ENCODE measurements at regions not wholly inside any gene's neighbourhood (a gene's known extent, or its start where the extent isn't known, plus 50 kb on each side); places are given as distances from the start of the nearest gene placed in this dataset.

- Histone ChIP-seq H3K4me3 (ENCODE audit: insufficient read depth, low read length, poor library complexity, severe bottlenecking) (no peak overlapping the region), H2AFZ (ENCODE audit: low read depth, low read length, severe bottlenecking) (no peak overlapping the region), H3K9me3 (ENCODE audit: insufficient read depth, low read length) (no peaks in the 10 kb centered on the region), H3F3A (ENCODE audit: insufficient read depth) (no peaks in the 10 kb centered on the region), H3K9ac (ENCODE audit: low read length) (no peak overlapping the region), H3K4me2 (ENCODE audit: low read depth, low read length, poor library complexity, severe bottlenecking) (no peak overlapping the region), H3K27ac (ENCODE audit: low read depth, low read length) (no peak overlapping the region), H3K27me3 (ENCODE audit: low read length) (no peaks in the 10 kb centered on the region), H3K9me2 (replicated peaks; ENCODE audit: insufficient read depth, low read length) (no peaks in the 10 kb centered on the region), H3K36me3 (ENCODE audit: low read length) (no peaks in the 10 kb centered on the region), H4K20me1 (ENCODE audit: low read depth, low read length) (no peaks in the 10 kb centered on the region), H3K79me2 (ENCODE audit: insufficient read depth, low read length) (no peaks in the 10 kb centered on the region)
- TF ChIP-seq EZH2phosphoT487 (conservative IDR thresholded peaks at IDR 0.05; ENCODE audit: low read length) (no peak), CTCF (IDR thresholded peaks at IDR 0.05; ENCODE audit: insufficient read depth, low read length, poor library complexity, severe bottlenecking) (no peak)
Measured at GRCh38 chr2:180291552-180292421, 284.7 kb upstream of the CWC22 start.

- Histone ChIP-seq H3K4me3 (ENCODE audit: insufficient read depth, low read length, poor library complexity, severe bottlenecking) (no peak overlapping the region), H3K36me3 (ENCODE audit: low read length) (no peaks in the 10 kb centered on the region), H3K9me3 (ENCODE audit: insufficient read depth, low read length) (no peaks in the 10 kb centered on the region), H4K20me1 (ENCODE audit: low read depth, low read length) (no peaks in the 10 kb centered on the region), H3K9me2 (replicated peaks; ENCODE audit: insufficient read depth, low read length) (no peaks in the 10 kb centered on the region), H3K79me2 (ENCODE audit: insufficient read depth, low read length) (no peaks in the 10 kb centered on the region), H3K9ac (ENCODE audit: low read length) (no peak overlapping the region), H3K4me2 (ENCODE audit: low read depth, low read length, poor library complexity, severe bottlenecking) (no peak overlapping the region), H3K27me3 (ENCODE audit: low read length) (no peaks in the 10 kb centered on the region), H2AFZ (ENCODE audit: low read depth, low read length, severe bottlenecking) (no peak overlapping the region), H3K27ac (ENCODE audit: low read depth, low read length) (no peak overlapping the region), H3F3A (ENCODE audit: insufficient read depth) (no peaks in the 10 kb centered on the region)
- TF ChIP-seq EZH2phosphoT487 (conservative IDR thresholded peaks at IDR 0.05; ENCODE audit: low read length) (no peak), CTCF (IDR thresholded peaks at IDR 0.05; ENCODE audit: insufficient read depth, low read length, poor library complexity, severe bottlenecking) (no peak)
Measured at GRCh38 chr2:180291060-180291459, 284.0 kb upstream of the CWC22 start.

- Histone ChIP-seq H3K27ac (ENCODE audit: low read depth, low read length) (no peak overlapping the region), H3K4me2 (ENCODE audit: low read depth, low read length, poor library complexity, severe bottlenecking) (no peak overlapping the region), H3K4me3 (ENCODE audit: insufficient read depth, low read length, poor library complexity, severe bottlenecking) (no peak overlapping the region), H3K9ac (ENCODE audit: low read length) (no peak overlapping the region), H3K36me3 (ENCODE audit: low read length) (no peaks in the 10 kb centered on the region), H3K9me2 (replicated peaks; ENCODE audit: insufficient read depth, low read length) (no peaks in the 10 kb centered on the region), H3F3A (ENCODE audit: insufficient read depth) (no peaks in the 10 kb centered on the region), H4K20me1 (ENCODE audit: low read depth, low read length) (no peaks in the 10 kb centered on the region; the same call in 1 of the 2 replicates), H3K9me3 (ENCODE audit: insufficient read depth, low read length) (no peaks in the 10 kb centered on the region), H3K79me2 (ENCODE audit: insufficient read depth, low read length) (no peaks in the 10 kb centered on the region), H2AFZ (ENCODE audit: low read depth, low read length, severe bottlenecking) (no peak overlapping the region), H3K27me3 (ENCODE audit: low read length) (no peaks in the 10 kb centered on the region)
- TF ChIP-seq EZH2phosphoT487 (conservative IDR thresholded peaks at IDR 0.05; ENCODE audit: low read length) (no peak), CTCF (IDR thresholded peaks at IDR 0.05; ENCODE audit: insufficient read depth, low read length, poor library complexity, severe bottlenecking) (no peak)
Measured at GRCh38 chr2:180289627-180290026, 282.5 kb upstream of the CWC22 start.

Data from SU-DHL-6 (cell line).